Stimulated activated naive B cell treated with anti-CD40 and anti-IgM and Interleukin-4, amounts not matched to agents 10 μg/mL and 1 μg/mL and 100 μg/mL, for 72 hours (primary cell): ENCODE measurements at regions not wholly inside any gene's neighbourhood (a gene's known extent, or its start where the extent isn't known, plus 50 kb on each side); places are given as distances from the start of the nearest gene placed in this dataset.
"Not testable (repeated sequence)": the region's sequence is repeated elsewhere in the genome, so short reads cannot be mapped to it uniquely, and the experiment has no call there.

Experiments used
- ATAC-seq, 2 donors: fragments of 150-1000 bp; cut with Tn5 transposase; replicated peaks; 2 replicates each; pipeline ENCODE4 v1.10.0; 2021; ENCODE audit warnings: moderate library complexity in 1 of 2
- DNase-seq: peaks from one replicate; pipeline ENCODE4 v3.0.0; 2021
- H3K27ac Mint-ChIP-seq: one replicate; pipeline ENCODE4 v1.8.0; 2022; ENCODE audit warnings: mild to moderate bottlenecking, mixed read lengths
- H3K27me3 Mint-ChIP-seq, 2 donors: one replicate each; pipeline ENCODE4 v1.8.0; 2022; ENCODE audit warnings: mixed read lengths in 2 of 2
- H3K36me3 Mint-ChIP-seq, 2 donors: one replicate each; pipeline ENCODE4 v1.8.0; 2022; ENCODE audit warnings: mixed read lengths in 2 of 2, mild to moderate bottlenecking in 1 of 2
- H3K4me1 Mint-ChIP-seq, 2 donors: one replicate each; pipeline ENCODE4 v1.8.0; 2022; ENCODE audit warnings: mixed read lengths in 2 of 2, mild to moderate bottlenecking in 1 of 2
- H3K4me3 Mint-ChIP-seq, 2 donors: one replicate each; pipeline ENCODE4 v1.8.0; 2022; ENCODE audit warnings: mild to moderate bottlenecking in 2 of 2, mixed read lengths in 2 of 2, moderate library complexity in 1 of 2
- H3K9me3 Mint-ChIP-seq, 2 donors: one replicate each; pipeline ENCODE4 v1.8.0; 2022; ENCODE audit warnings: mixed read lengths in 2 of 2, mild to moderate bottlenecking in 1 of 2

- ATAC-seq (no peak), DNase-seq (no peak)
- Mint-ChIP-seq H3K4me3 (no peak overlapping the region), H3K4me1 (peaks cover 31 to 54% of the 10 kb centered on the region in 2 donors), H3K27me3 (no peaks in the 10 kb centered on the region), H3K27ac (peak overlapping the region; percentile 25), H3K36me3 (no peaks in the 10 kb centered on the region), H3K9me3 (no peaks in the 10 kb centered on the region)
These were observed 83.2 kb upstream of the RUNX3 start for GRCh38 chr1:25012966-25013962.

GRCh38 chr1:25011943-25012638 is 82.0 kb upstream of the RUNX3 start:
- H3K36me3 Mint-ChIP-seq = no peaks in the 10 kb centered on the region
- H3K27me3 Mint-ChIP-seq = no peaks in the 10 kb centered on the region
- peaks cover 26 to 49% of the 10 kb centered on the region in 2 donors for H3K4me1 Mint-ChIP-seq
- DNase-seq = no peak
- no peaks in the 10 kb centered on the region for H3K9me3 Mint-ChIP-seq
- peak overlapping the region; percentile 90 for H3K27ac Mint-ChIP-seq
- H3K4me3 Mint-ChIP-seq = peak overlapping the region in 1 of 2 donors; percentile 12
- ATAC-seq = peak; percentile 26 to 50

GRCh38 chr1:25011275-25011674 is 81.2 kb upstream of the RUNX3 start:
- Mint-ChIP-seq H3K4me3 (no peak overlapping the region), H3K36me3 (no peaks in the 10 kb centered on the region), H3K4me1 (peaks cover 33 to 58% of the 10 kb centered on the region in 2 donors), H3K9me3 (no peaks in the 10 kb centered on the region), H3K27me3 (peaks cover 0 to 6% of the 10 kb centered on the region in 2 donors), H3K27ac (no peak overlapping the region)
- ATAC-seq (no peak), DNase-seq (no peak)

- DNase-seq (no peak), ATAC-seq (peak; percentile 77 to 85)
- Mint-ChIP-seq H3K27ac (peak overlapping the region; percentile 3), H3K4me1 (peaks cover 28 to 53% of the 10 kb centered on the region in 2 donors), H3K36me3 (no peaks in the 10 kb centered on the region), H3K4me3 (no peak overlapping the region), H3K9me3 (no peaks in the 10 kb centered on the region), H3K27me3 (peaks cover 0 to 6% of the 10 kb centered on the region in 2 donors)
These were observed 79.7 kb upstream of the RUNX3 start for GRCh38 chr1:25009671-25010262.

GRCh38 chr1:25008192-25008485 is 78.1 kb upstream of the RUNX3 start:
- DNase-seq (no peak), ATAC-seq (no peak)
- Mint-ChIP-seq H3K4me3 (no peak overlapping the region), H3K36me3 (peaks cover 0 to 4% of the 10 kb centered on the region in 2 donors), H3K4me1 (peaks cover 35 to 69% of the 10 kb centered on the region in 2 donors), H3K9me3 (peaks cover 0 to 5% of the 10 kb centered on the region in 2 donors), H3K27ac (no peak overlapping the region), H3K27me3 (peaks cover 0 to 6% of the 10 kb centered on the region in 2 donors)

GRCh38 chr1:25007390-25008191 is 77.5 kb upstream of the RUNX3 start:
- H3K9me3 Mint-ChIP-seq, DNase-seq, H3K36me3 Mint-ChIP-seq, H3K27ac Mint-ChIP-seq, ATAC-seq, H3K27me3 Mint-ChIP-seq, H3K4me3 Mint-ChIP-seq: not testable (repeated sequence)
- H3K4me1 Mint-ChIP-seq = peaks cover 39 to 74% of the 10 kb centered on the region in 2 donors

GRCh38 chr1:25006770-25007169 is 76.7 kb upstream of the RUNX3 start:
- peaks cover 0 to 6% of the 10 kb centered on the region in 2 donors for H3K27me3 Mint-ChIP-seq
- H3K27ac Mint-ChIP-seq = peak overlapping the region; percentile 39
- peaks cover 0 to 4% of the 10 kb centered on the region in 2 donors for H3K36me3 Mint-ChIP-seq
- peaks cover 32 to 66% of the 10 kb centered on the region in 2 donors for H3K4me1 Mint-ChIP-seq
- peaks cover 0 to 5% of the 10 kb centered on the region in 2 donors for H3K9me3 Mint-ChIP-seq
- no peak overlapping the region for H3K4me3 Mint-ChIP-seq
- DNase-seq (no peak), ATAC-seq (no peak)

- peaks cover 0 to 5% of the 10 kb centered on the region in 2 donors for H3K9me3 Mint-ChIP-seq
- H3K4me1 Mint-ChIP-seq = peaks cover 29 to 60% of the 10 kb centered on the region in 2 donors
- H3K27ac Mint-ChIP-seq = no peak overlapping the region
- no peak overlapping the region for H3K4me3 Mint-ChIP-seq
- H3K36me3 Mint-ChIP-seq = peaks cover 0 to 4% of the 10 kb centered on the region in 2 donors
- DNase-seq = no peak
- no peak for ATAC-seq
- peaks cover 0 to 6% of the 10 kb centered on the region in 2 donors for H3K27me3 Mint-ChIP-seq
These were observed 74.3 kb upstream of the RUNX3 start for GRCh38 chr1:25004355-25004754.

GRCh38 chr1:25003457-25004190 is 73.5 kb upstream of the RUNX3 start:
- Mint-ChIP-seq H3K4me3 (peak overlapping the region; percentile 31 to 54), H3K4me1 (peaks cover 28 to 65% of the 10 kb centered on the region in 2 donors), H3K27ac (peak overlapping the region; percentile 88), H3K36me3 (peaks cover 0 to 4% of the 10 kb centered on the region in 2 donors), H3K9me3 (peaks cover 0 to 5% of the 10 kb centered on the region in 2 donors), H3K27me3 (peaks cover 0 to 6% of the 10 kb centered on the region in 2 donors)
- peak; percentile 82 to 84 for ATAC-seq
- DNase-seq = peak; percentile 30

GRCh38 chr1:25003000-25003399 is 72.9 kb upstream of the RUNX3 start:
- Mint-ChIP-seq H3K4me1 (peaks cover 29 to 67% of the 10 kb centered on the region in 2 donors), H3K4me3 (no peak overlapping the region), H3K36me3 (peaks cover 0 to 4% of the 10 kb centered on the region in 2 donors), H3K27ac (peak overlapping the region; percentile 88), H3K27me3 (peaks cover 0 to 6% of the 10 kb centered on the region in 2 donors), H3K9me3 (peaks cover 0 to 5% of the 10 kb centered on the region in 2 donors)
- ATAC-seq (peak in 1 of 2 donors; percentile 14), DNase-seq (no peak)

GRCh38 chr1:25001125-25001915 is 71.2 kb upstream of the RUNX3 start:
- peaks cover 9 to 14% of the 10 kb centered on the region in 2 donors for H3K9me3 Mint-ChIP-seq
- peak; percentile 15 to 31 for ATAC-seq
- peak overlapping the region; percentile 88 for H3K27ac Mint-ChIP-seq
- DNase-seq = no peak
- peaks cover 0 to under 1% of the 10 kb centered on the region in 2 donors for H3K27me3 Mint-ChIP-seq
- no peak overlapping the region for H3K4me3 Mint-ChIP-seq
- peaks cover 3 to 14% of the 10 kb centered on the region in 2 donors for H3K36me3 Mint-ChIP-seq
- H3K4me1 Mint-ChIP-seq = peaks cover 36 to 70% of the 10 kb centered on the region in 2 donors

GRCh38 chr1:24999906-25000305 is 69.8 kb upstream of the RUNX3 start:
- Mint-ChIP-seq H3K27me3 (no peaks in the 10 kb centered on the region), H3K27ac (no peak overlapping the region), H3K4me1 (peaks cover 36 to 74% of the 10 kb centered on the region in 2 donors), H3K9me3 (peaks cover 9 to 14% of the 10 kb centered on the region in 2 donors), H3K4me3 (no peak overlapping the region), H3K36me3 (peaks cover 3 to 14% of the 10 kb centered on the region in 2 donors)
- DNase-seq (no peak), ATAC-seq (no peak)
